H9 (cell line): ENCODE measurements at regions not wholly inside any gene's neighbourhood (a gene's known extent, or its start where the extent isn't known, plus 50 kb on each side); places are given as distances from the start of the nearest gene placed in this dataset.

Experiments
- DNase-seq: peaks from one replicate; pipeline ENCODE4 v3.0.0-alpha.2; 2017
- H2AFZ ChIP-seq: one replicate; pipeline ENCODE4 v1.6.1; 2013; ENCODE audit warnings: mild to moderate bottlenecking, low read length, control low read depth, moderate library complexity
- H2AK5ac ChIP-seq: 2 replicates; pipeline ENCODE4 v1.6.1; 2013; ENCODE audit warnings: low read length, control low read depth, mixed read lengths; ENCODE audit not compliant: insufficient read length
- H2BK120ac ChIP-seq: one replicate; pipeline ENCODE4 v1.6.1; 2013; ENCODE audit warnings: low read depth, mild to moderate bottlenecking, low read length, control low read depth, inconsistent platforms; ENCODE audit not compliant: poor library complexity, severe bottlenecking
- H2BK12ac ChIP-seq: 2 replicates; pipeline ENCODE4 v1.6.1; 2013; ENCODE audit warnings: low read length, control low read depth, mixed read lengths, low read depth; ENCODE audit not compliant: insufficient read length
- H2BK15ac ChIP-seq: 2 replicates; pipeline ENCODE4 v1.6.1; 2013; ENCODE audit warnings: low read depth, low read length, control low read depth
- H2BK20ac ChIP-seq: one replicate; pipeline ENCODE4 v1.6.1; 2013; ENCODE audit warnings: low read depth, mild to moderate bottlenecking, low read length, control low read depth, inconsistent platforms; ENCODE audit not compliant: poor library complexity, severe bottlenecking
- H2BK5ac ChIP-seq: 2 replicates; pipeline ENCODE4 v1.6.1; 2013; ENCODE audit warnings: low read length, control low read depth, mixed read lengths; ENCODE audit not compliant: insufficient read length
- H3K14ac ChIP-seq: 2 replicates; pipeline ENCODE4 v1.6.1; 2013; ENCODE audit warnings: low read length, control low read depth; ENCODE audit not compliant: insufficient read depth
- H3K18ac ChIP-seq: 2 replicates; pipeline ENCODE4 v1.6.1; 2013; ENCODE audit warnings: low read depth, mild to moderate bottlenecking, mixed read lengths, low read length, control low read depth; ENCODE audit not compliant: insufficient read length
- H3K23ac ChIP-seq: 2 replicates; pipeline ENCODE4 v1.6.1; 2013; ENCODE audit warnings: low read length, control low read depth, mixed read lengths, low read depth; ENCODE audit not compliant: insufficient read length
- H3K23me2 ChIP-seq: 2 replicates; pipeline ENCODE4 v1.6.1; 2013; ENCODE audit warnings: low read depth, mild to moderate bottlenecking, mixed read lengths, low read length, control low read depth; ENCODE audit not compliant: insufficient read length, poor library complexity, severe bottlenecking
- H3K27ac ChIP-seq: 2 replicates; pipeline ENCODE4 v1.5.1; 2013; ENCODE audit warnings: low read length, control low read depth, mixed read lengths, low read depth; ENCODE audit not compliant: insufficient read length
- H3K27me3 ChIP-seq: 2 replicates; pipeline ENCODE4 v1.6.1; 2013; ENCODE audit warnings: low read length, control low read depth, inconsistent platforms; ENCODE audit not compliant: insufficient read depth
- H3K4ac ChIP-seq: 2 replicates; pipeline ENCODE4 v1.6.1; 2013; ENCODE audit warnings: low read depth, mild to moderate bottlenecking, control low read depth, inconsistent platforms, low read length, moderate library complexity
- H3K4me1 ChIP-seq: 2 replicates; pipeline ENCODE4 v1.6.1; 2013; ENCODE audit warnings: low read length, control low read depth, inconsistent platforms; ENCODE audit not compliant: insufficient read depth
- H3K4me2 ChIP-seq: 2 replicates; pipeline ENCODE4 v1.6.1; 2013; ENCODE audit warnings: low read length, control low read depth, mixed read lengths; ENCODE audit not compliant: insufficient read length, insufficient read depth
- H3K56ac ChIP-seq: 2 replicates; pipeline ENCODE4 v1.6.1; 2013; ENCODE audit warnings: low read depth, mild to moderate bottlenecking, mixed read lengths, low read length, control low read depth; ENCODE audit not compliant: insufficient read length
- H3K79me1 ChIP-seq: 2 replicates; pipeline ENCODE4 v1.6.1; 2013; ENCODE audit warnings: low read depth, mild to moderate bottlenecking, moderate library complexity, low read length, control low read depth, inconsistent platforms; ENCODE audit not compliant: insufficient read depth, poor library complexity, severe bottlenecking
- H3K79me2 ChIP-seq: 2 replicates; pipeline ENCODE4 v1.6.1; 2013; ENCODE audit warnings: low read length, control low read depth, inconsistent platforms; ENCODE audit not compliant: insufficient read depth
- H3K9ac ChIP-seq: 2 replicates; pipeline ENCODE4 v1.6.1; 2013; ENCODE audit warnings: low read length, control low read depth, mixed read lengths; ENCODE audit not compliant: insufficient read length; ENCODE audit errors: extremely low read depth
- H3K9me3 ChIP-seq: one replicate; pipeline ENCODE4 v1.6.1; 2013; ENCODE audit warnings: low read depth, low read length, inconsistent platforms; ENCODE audit not compliant: control insufficient read depth
- H3T11ph ChIP-seq: one replicate; pipeline ENCODE4 v1.6.1; 2013; ENCODE audit warnings: mild to moderate bottlenecking, low read length, control low read depth, inconsistent platforms
- H4K20me1 ChIP-seq: one replicate; pipeline ENCODE4 v1.6.1; 2013; ENCODE audit not compliant: control insufficient read depth, insufficient read length, insufficient read depth
- H4K5ac ChIP-seq: 2 replicates; pipeline ENCODE4 v1.6.1; 2013; ENCODE audit warnings: low read depth, mild to moderate bottlenecking, mixed read lengths, low read length, control low read depth; ENCODE audit not compliant: insufficient read length
- H4K8ac ChIP-seq: replicated peaks from 2 replicates; pipeline ENCODE4 v1.6.1; 2013; ENCODE audit warnings: low read length, control low read depth, mixed read lengths, low read depth; ENCODE audit not compliant: insufficient read length
- H4K91ac ChIP-seq: 2 replicates; pipeline ENCODE4 v1.6.1; 2013; ENCODE audit warnings: low read depth, mild to moderate bottlenecking, moderate library complexity, mixed read lengths, low read length, control low read depth; ENCODE audit not compliant: insufficient read length
- H3K27ac Mint-ChIP-seq, 3 experiments: 2 replicates in 2 of 3; 3 replicates in 1 of 3; pipeline ENCODE4 v1.8.0; 2020 to 2021; ENCODE audit warnings: mixed read lengths in 3 of 3, mild to moderate bottlenecking in 1 of 3, moderate library complexity in 1 of 3
- H3K27me3 Mint-ChIP-seq: 2 replicates; pipeline ENCODE4 v1.8.0; 2021; ENCODE audit warnings: low read depth, mild to moderate bottlenecking, moderate library complexity, mixed read lengths
- H3K36me3 Mint-ChIP-seq, 3 experiments: 2 replicates in 2 of 3; 3 replicates in 1 of 3; pipeline ENCODE4 v1.8.0; 2020 to 2021; ENCODE audit warnings: low read depth in 3 of 3, mixed read lengths in 3 of 3; ENCODE audit not compliant: insufficient read depth in 1 of 3
- H3K4me1 Mint-ChIP-seq, 2 experiments: 2 replicates each; pipeline ENCODE4 v1.8.0; 2020; ENCODE audit warnings: mixed read lengths in 2 of 2
- H3K4me3 Mint-ChIP-seq, 2 experiments: 2 replicates in 1 of 2; 3 replicates in 1 of 2; pipeline ENCODE4 v1.8.0; 2020 to 2021; ENCODE audit warnings: mild to moderate bottlenecking in 2 of 2, mixed read lengths in 2 of 2, moderate library complexity in 1 of 2
- H3K9me3 Mint-ChIP-seq, 2 experiments: 2 replicates in 1 of 2; 3 replicates in 1 of 2; pipeline ENCODE4 v1.8.0; 2020; ENCODE audit warnings: mild to moderate bottlenecking in 2 of 2, mixed read lengths in 2 of 2, moderate library complexity in 1 of 2
- CTCF ChIP-seq: fragments of 200-600 bp; sonication (generic); conservative IDR thresholded peaks from 3 replicates; pipeline ENCODE4 v1.8.0; 2021; ENCODE audit warnings: antibody characterized with exemption, mild to moderate bottlenecking
- WGBS: extraction: QIAGEN DNeasy Blood & Tissue Kit; methylation state at CpG from one replicate; pipeline ENCODE4 v1.1.7; 2013; ENCODE audit warnings: missing lambda C conversion rate, low lambda C conversion rate, mixed read lengths; ENCODE audit not compliant: insufficient read length; ENCODE audit errors: extremely low coverage; 5-methylcytosine and 5-hydroxymethylcytosine counted together

- WGBS, result no CpG with 5 or more reads among the region's 3 CpGs
- Histone ChIP-seq H3K23ac (no peak overlapping the region), H2BK12ac (no peak overlapping the region), H3K79me2 (no peaks in the 10 kb centered on the region), H3K79me1 (no peaks in the 10 kb centered on the region), H4K8ac (no peak overlapping the region), H3K56ac (no peak overlapping the region), H3K14ac (no peak overlapping the region), H3K4me1 (no peaks in the 10 kb centered on the region), H4K5ac (no peak overlapping the region), H2BK15ac (no peak overlapping the region), H3K23me2 (no peaks in the 10 kb centered on the region), H3K27me3 (no peaks in the 10 kb centered on the region), H3K4ac (no peak overlapping the region), H3T11ph (no peak overlapping the region), H3K18ac (no peak overlapping the region), H2BK20ac (no peak overlapping the region), H4K91ac (no peak overlapping the region), H2AK5ac (no peak overlapping the region), H3K4me2 (no peak overlapping the region), H2BK5ac (no peak overlapping the region), H2AFZ (no peak overlapping the region), H3K9ac (no peak overlapping the region), H3K27ac (no peak overlapping the region), H2BK120ac (no peak overlapping the region), H3K9me3 (no peaks in the 10 kb centered on the region), H4K20me1 (no peaks in the 10 kb centered on the region)
- peaks cover 0 to 7% of the 10 kb centered on the region in 2 experiments; a peak in 1 of 4 replicates for H3K4me1 Mint-ChIP-seq
- H3K4me3 Mint-ChIP-seq, result no peak overlapping the region
- DNase-seq, result no peak
- no peaks in the 10 kb centered on the region; a peak in 1 of 5 replicates for H3K9me3 Mint-ChIP-seq
- H3K27ac Mint-ChIP-seq, result no peak overlapping the region
- no peaks in the 10 kb centered on the region for H3K36me3 Mint-ChIP-seq
- no peaks in the 10 kb centered on the region for H3K27me3 Mint-ChIP-seq
- no peak for TF ChIP-seq CTCF
Observed at GRCh38 chr4:124396333-124396732, 316.2 kb downstream of the ANKRD50 start.
